AG04449 (cell line): ENCODE measurements at regions not wholly inside any gene's neighbourhood (a gene's known extent, or its start where the extent isn't known, plus 50 kb on each side); places are given as distances from the start of the nearest gene placed in this dataset.

Experiments used
- CTCF ChIA-PET: fragments of 350-600 bp; formaldehyde crosslinking; extraction: SDS; loops from one replicate; lab custom pipeline; 2021; ENCODE audit warnings: antibody characterized with exemption; lab: Yijun Ruan, JAX
- POLR2A ChIA-PET: fragments of 400-600, 350-600 bp; formaldehyde crosslinking; extraction: SDS; loops from one replicate; lab custom pipeline; 2020; ENCODE audit warnings: antibody characterized with exemption, inconsistent platforms; lab: Yijun Ruan, JAX
- DNase-seq: peaks from one replicate; pipeline ENCODE4 v3.0.0-alpha.2; 2010; ENCODE audit warnings: low read depth, low spot score
- H3K4me3 ChIP-seq: 2 replicates; pipeline ENCODE4 v1.5.1; 2011; ENCODE audit warnings: low read depth, mild to moderate bottlenecking, control low read depth, low read length
- CTCF ChIP-seq: IDR thresholded peaks from one replicate; pipeline ENCODE4 v1.5.1; 2011; ENCODE audit warnings: mild to moderate bottlenecking, moderate library complexity, low read length, control low read depth, inconsistent platforms; ENCODE audit not compliant: insufficient read depth; ENCODE audit errors: missing control alignments

- no peak for TF ChIP-seq CTCF
- no peak for DNase-seq
- ChIA-PET CTCF (no interaction called here), POLR2A (no interaction called here)
- H3K4me3 ChIP-seq: no peak overlapping the region
Observed at GRCh38 chr2:214674278-214674677, 135.2 kb downstream of the BARD1 start.

- no peak for TF ChIP-seq CTCF
- POLR2A ChIA-PET: no interaction called here
- CTCF ChIA-PET: no interaction called here
- DNase-seq: no peak
- no peak overlapping the region for H3K4me3 ChIP-seq
Observed at GRCh38 chr2:214671319-214671885, 138.1 kb downstream of the BARD1 start.

DNA sequence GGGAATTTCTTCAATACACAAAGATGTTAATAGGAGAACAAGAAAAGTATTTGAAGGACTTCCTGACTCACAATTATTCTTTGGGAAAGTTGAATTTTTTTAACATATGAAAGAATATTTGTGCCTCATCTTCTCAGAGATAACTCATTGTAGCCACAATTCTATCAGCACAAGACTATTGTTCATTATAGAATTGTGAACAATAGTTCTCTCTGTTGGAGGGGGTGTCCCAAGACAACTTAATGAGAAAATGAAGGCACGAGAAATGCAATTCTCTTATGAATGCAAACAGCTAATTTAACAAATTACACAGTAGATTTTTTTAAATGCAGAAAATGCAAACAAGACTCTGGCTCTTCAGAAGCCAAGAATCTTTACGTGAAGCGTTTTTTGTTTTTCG, 157.0 kb downstream of the BARD1 start:
- no peak for TF ChIP-seq CTCF
- POLR2A ChIA-PET: no interaction called here
- CTCF ChIA-PET: no interaction called here
- DNase-seq: no peak
- no peak overlapping the region for H3K4me3 ChIP-seq

DNA sequence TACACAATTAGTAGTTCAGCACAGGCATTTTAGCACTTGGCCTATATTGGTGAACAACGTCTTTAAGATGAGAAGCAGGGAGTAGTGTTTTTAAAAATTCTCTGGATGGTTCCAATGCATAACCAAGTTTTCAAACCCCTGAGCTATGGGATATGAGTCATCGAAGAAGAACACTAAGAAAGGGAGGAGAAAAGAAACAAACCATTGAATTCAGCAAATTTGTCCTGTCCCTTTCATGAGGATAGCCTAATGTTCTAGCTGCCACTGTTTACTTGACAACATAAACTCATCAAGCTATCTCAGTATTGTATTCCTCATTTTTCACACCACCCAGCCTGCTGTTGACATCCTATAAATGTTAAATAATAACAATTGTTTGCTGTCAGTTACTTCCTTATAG, 158.0 kb downstream of the BARD1 start:
- no peak for TF ChIP-seq CTCF
- CTCF ChIA-PET: no interaction called here
- no peak for DNase-seq
- H3K4me3 ChIP-seq: no peak overlapping the region
- POLR2A ChIA-PET: no interaction called here

GRCh38 chr2:214649440-214650205, 159.9 kb downstream of the BARD1 start:
- H3K4me3 ChIP-seq: no peak overlapping the region
- DNase-seq: no peak
- TF ChIP-seq CTCF: no peak
- POLR2A ChIA-PET: no interaction called here
- CTCF ChIA-PET: no interaction called here

DNA sequence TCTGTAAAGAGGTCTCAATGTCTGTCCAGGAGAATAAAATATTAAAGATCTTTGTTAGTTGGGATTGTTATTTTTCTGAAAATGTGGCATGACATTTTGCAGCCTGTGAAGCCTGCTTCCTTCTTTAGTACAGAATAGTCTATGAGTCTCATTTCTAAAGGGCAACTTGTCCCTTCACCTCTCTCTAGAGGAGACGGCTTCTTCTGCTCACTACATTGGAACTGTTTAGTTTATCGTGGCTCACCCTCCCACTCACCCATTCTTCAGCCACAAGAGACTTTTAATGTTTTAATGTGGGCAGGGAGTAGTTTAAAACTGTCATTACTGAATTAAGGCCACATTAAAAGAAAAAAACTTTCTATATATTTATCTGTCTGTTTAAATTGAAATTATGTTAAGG, 161.0 kb downstream of the BARD1 start:
- ChIA-PET POLR2A (no interaction called here), CTCF (no interaction called here)
- no peak for DNase-seq
- TF ChIP-seq CTCF: no peak
- H3K4me3 ChIP-seq: no peak overlapping the region
